ENCODE measurements at regions not wholly inside any gene's neighbourhood (a gene's known extent, or its start where the extent isn't known, plus 50 kb on each side); places are given as distances from the start of the nearest gene placed in this dataset.

DNA sequence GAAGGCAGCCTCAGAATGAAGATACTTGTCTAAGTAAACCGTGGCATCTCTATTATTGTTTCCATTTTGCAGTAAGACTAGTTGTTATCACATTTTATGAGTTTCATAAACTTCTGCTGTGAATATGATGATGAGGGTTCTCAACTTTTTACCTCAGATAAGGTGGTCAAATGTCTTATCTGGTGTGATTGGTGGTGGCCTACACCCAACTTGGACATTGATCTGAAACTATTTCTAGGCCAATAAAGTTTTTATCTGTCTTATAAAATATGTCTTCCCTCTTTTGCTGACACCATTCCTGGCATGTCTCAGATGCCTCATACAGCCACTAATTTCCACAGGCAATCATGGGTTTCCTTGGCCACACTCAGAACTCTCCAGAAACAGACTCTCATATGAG is 480.3 kb upstream of the NR3C2 start:
- DNase-seq = no peak
- no peak for ATAC-seq
- Histone ChIP-seq H3K27ac (ENCODE audit: low read length) (no peak overlapping the region), H3K36me3 (ENCODE audit: control insufficient read depth, insufficient read depth, low read length) (no peaks in the 10 kb centered on the region), H3K27me3 (ENCODE audit: control insufficient read depth, insufficient read depth, low read length) (no peaks in the 10 kb centered on the region), H3K4me3 (ENCODE audit: low read length) (no peak overlapping the region), H3K9me3 (ENCODE audit: control insufficient read depth, insufficient read depth, low read length) (peaks cover 9% of the 10 kb centered on the region), H3K4me1 (ENCODE audit: control insufficient read depth, insufficient read depth, low read length) (no peaks in the 10 kb centered on the region)
- Mint-ChIP-seq H3K9me3 (peaks cover 5 to 11% of the 10 kb centered on the region in 2 donors), H3K36me3 (peaks cover 6% of the 10 kb centered on the region), H3K27me3 (ENCODE audit: low read depth in 2 of 2) (no peaks in the 10 kb centered on the region), H3K4me3 (no peak overlapping the region), H3K4me1 (no peaks in the 10 kb centered on the region), H3K27ac (no peak overlapping the region)
- intact Hi-C loops (cut with micrococcal nuclease) = no loop called here
- 83% methylated on average over 1 of the region's 1 CpG for WGBS (ENCODE audit: insufficient coverage)
- TF ChIP-seq, protein P1, sequence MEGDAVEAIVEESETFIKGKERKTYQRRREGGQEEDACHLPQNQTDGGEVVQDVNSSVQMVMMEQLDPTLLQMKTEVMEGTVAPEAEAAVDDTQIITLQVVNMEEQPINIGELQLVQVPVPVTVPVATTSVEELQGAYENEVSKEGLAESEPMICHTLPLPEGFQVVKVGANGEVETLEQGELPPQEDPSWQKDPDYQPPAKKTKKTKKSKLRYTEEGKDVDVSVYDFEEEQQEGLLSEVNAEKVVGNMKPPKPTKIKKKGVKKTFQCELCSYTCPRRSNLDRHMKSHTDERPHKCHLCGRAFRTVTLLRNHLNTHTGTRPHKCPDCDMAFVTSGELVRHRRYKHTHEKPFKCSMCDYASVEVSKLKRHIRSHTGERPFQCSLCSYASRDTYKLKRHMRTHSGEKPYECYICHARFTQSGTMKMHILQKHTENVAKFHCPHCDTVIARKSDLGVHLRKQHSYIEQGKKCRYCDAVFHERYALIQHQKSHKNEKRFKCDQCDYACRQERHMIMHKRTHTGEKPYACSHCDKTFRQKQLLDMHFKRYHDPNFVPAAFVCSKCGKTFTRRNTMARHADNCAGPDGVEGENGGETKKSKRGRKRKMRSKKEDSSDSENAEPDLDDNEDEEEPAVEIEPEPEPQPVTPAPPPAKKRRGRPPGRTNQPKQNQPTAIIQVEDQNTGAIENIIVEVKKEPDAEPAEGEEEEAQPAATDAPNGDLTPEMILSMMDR (IDR thresholded peaks at IDR 0.05) = no peak

DNA sequence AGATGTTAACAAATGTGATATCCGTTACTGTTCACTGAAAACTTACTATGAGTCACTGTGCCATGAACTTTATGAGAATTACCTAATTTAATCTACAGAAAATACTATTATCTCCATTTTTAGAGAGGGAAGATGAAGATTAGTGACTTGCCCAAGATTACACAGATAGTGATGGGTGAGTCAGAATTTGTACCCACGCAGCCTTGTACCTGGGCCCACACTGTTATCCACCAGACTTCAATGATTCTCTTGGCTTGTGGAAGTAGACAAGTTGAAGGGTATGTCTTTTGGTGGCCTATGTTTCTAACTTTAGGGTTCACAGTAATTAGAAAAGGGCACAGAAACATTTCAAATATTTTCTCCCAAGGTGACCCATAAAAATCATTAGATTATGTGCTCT is 472.5 kb upstream of the NR3C2 start:
- TF ChIP-seq, protein P1 (IDR thresholded peaks at IDR 0.05) = no peak
- H3K27ac ChIP-seq (ENCODE audit: low read length) = no peak overlapping the region

DNA sequence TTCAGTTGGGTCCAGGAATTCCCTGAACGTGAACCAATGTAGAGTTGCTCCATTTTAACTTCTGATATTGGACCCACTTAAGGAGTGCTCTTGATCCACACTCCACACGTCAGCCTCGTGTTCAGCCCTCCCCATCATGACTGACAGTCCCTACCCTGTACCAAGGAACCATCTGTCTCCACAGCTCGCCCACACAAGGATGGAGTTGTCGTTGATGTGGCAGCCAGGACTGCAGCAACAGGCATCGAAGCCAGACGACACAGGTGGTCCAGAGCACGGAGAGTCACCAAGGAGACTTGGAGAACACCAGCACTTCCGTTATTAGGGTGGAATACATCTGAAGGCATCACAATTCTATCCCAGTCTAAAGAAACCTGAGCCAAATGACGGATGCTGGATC is 472.1 kb upstream of the NR3C2 start:
- H3K4me3 ChIP-seq (ENCODE audit: low read length) = no peak overlapping the region
- 83% methylated on average over 10 of the region's 10 CpGs for WGBS (ENCODE audit: insufficient coverage)
- DNase-seq (no peak), ATAC-seq (no peak)
- Mint-ChIP-seq H3K9me3 (peaks cover 7 to 13% of the 10 kb centered on the region in 2 donors), H3K36me3 (no peaks in the 10 kb centered on the region), H3K27me3 (ENCODE audit: low read depth in 2 of 2) (no peaks in the 10 kb centered on the region), H3K27ac (no peak overlapping the region), H3K4me1 (no peaks in the 10 kb centered on the region), H3K4me3 (no peak overlapping the region)
- H3K4me1 ChIP-seq (ENCODE audit: control insufficient read depth, insufficient read depth, low read length) = no peaks in the 10 kb centered on the region
- TF ChIP-seq, protein P1 (IDR thresholded peaks at IDR 0.05) = no peak
- no peak overlapping the region for H3K27ac ChIP-seq (ENCODE audit: low read length)
- H3K27me3 ChIP-seq (ENCODE audit: control insufficient read depth, insufficient read depth, low read length) = no peaks in the 10 kb centered on the region
- intact Hi-C loops (cut with micrococcal nuclease) = no loop called here
- no peaks in the 10 kb centered on the region for H3K36me3 ChIP-seq (ENCODE audit: control insufficient read depth, insufficient read depth, low read length)
- peaks cover 4% of the 10 kb centered on the region for H3K9me3 ChIP-seq (ENCODE audit: control insufficient read depth, insufficient read depth, low read length)

More for the DNA sequence above, 472.5 kb upstream of the NR3C2 start:
- peaks cover 7 to 13% of the 10 kb centered on the region in 2 donors for H3K9me3 Mint-ChIP-seq
- no peaks in the 10 kb centered on the region for H3K4me1 ChIP-seq (ENCODE audit: control insufficient read depth, insufficient read depth, low read length)
- no peak overlapping the region for H3K27ac Mint-ChIP-seq
- peaks cover 4% of the 10 kb centered on the region for H3K9me3 ChIP-seq (ENCODE audit: control insufficient read depth, insufficient read depth, low read length)
- H3K4me3 ChIP-seq (ENCODE audit: low read length) = no peak overlapping the region
- H3K27me3 ChIP-seq (ENCODE audit: control insufficient read depth, insufficient read depth, low read length) = no peaks in the 10 kb centered on the region
- H3K27me3 Mint-ChIP-seq (ENCODE audit: low read depth in 2 of 2) = no peaks in the 10 kb centered on the region
- ATAC-seq (no peak), DNase-seq (no peak)
- WGBS (ENCODE audit: insufficient coverage) = 91% methylated on average over 1 of the region's 2 CpGs
- H3K4me1 Mint-ChIP-seq = no peaks in the 10 kb centered on the region
- H3K36me3 Mint-ChIP-seq = no peaks in the 10 kb centered on the region
- intact Hi-C loops (cut with micrococcal nuclease) = no loop called here
- H3K36me3 ChIP-seq (ENCODE audit: control insufficient read depth, insufficient read depth, low read length) = no peaks in the 10 kb centered on the region
- no peak overlapping the region for H3K4me3 Mint-ChIP-seq

DNA sequence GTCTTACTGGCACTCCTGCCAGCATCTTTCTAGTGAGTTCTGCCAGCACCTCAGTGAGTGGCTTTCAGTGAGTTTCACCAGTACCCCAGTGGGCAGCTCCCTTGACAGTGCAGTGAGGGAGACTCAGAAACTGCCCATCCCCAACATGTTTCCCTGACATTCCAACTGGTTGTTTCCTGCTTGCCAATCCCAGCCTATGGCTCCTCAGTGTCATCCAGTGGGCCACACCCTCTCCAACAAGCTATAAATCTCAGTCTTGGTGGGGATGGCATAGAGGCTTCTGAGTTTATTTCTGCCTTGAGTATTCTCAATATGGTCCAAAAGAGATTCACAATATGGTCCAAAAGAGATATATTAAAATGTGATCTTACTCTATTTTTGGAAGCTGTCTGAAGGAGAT is 461.2 kb upstream of the NR3C2 start:
- no peaks in the 10 kb centered on the region for H3K27me3 Mint-ChIP-seq (ENCODE audit: low read depth in 2 of 2)
- intact Hi-C loops (cut with micrococcal nuclease) = no loop called here

More for the DNA sequence above, 461.2 kb upstream of the NR3C2 start:
- Histone ChIP-seq H3K27ac (ENCODE audit: low read length) (no peak overlapping the region), H3K27me3 (ENCODE audit: control insufficient read depth, insufficient read depth, low read length) (no peaks in the 10 kb centered on the region), H3K4me1 (ENCODE audit: control insufficient read depth, insufficient read depth, low read length) (no peaks in the 10 kb centered on the region), H3K4me3 (ENCODE audit: low read length) (no peak overlapping the region), H3K9me3 (ENCODE audit: control insufficient read depth, insufficient read depth, low read length) (no peaks in the 10 kb centered on the region), H3K36me3 (ENCODE audit: control insufficient read depth, insufficient read depth, low read length) (no peaks in the 10 kb centered on the region)
- no peak overlapping the region for H3K4me3 Mint-ChIP-seq
- DNase-seq (no peak), ATAC-seq (no peak)
- H3K36me3 Mint-ChIP-seq = peaks cover 7% of the 10 kb centered on the region
- no peaks in the 10 kb centered on the region for H3K4me1 Mint-ChIP-seq
- TF ChIP-seq, protein P1 (IDR thresholded peaks at IDR 0.05) = no peak
- H3K27ac Mint-ChIP-seq = no peak overlapping the region
- H3K9me3 Mint-ChIP-seq = peaks cover 12 to 17% of the 10 kb centered on the region in 2 donors

Measured in natural killer cell (primary cell).